GM21528 (cell line): ENCODE measurements at regions not wholly inside any gene's neighbourhood (a gene's known extent, or its start where the extent isn't known, plus 50 kb on each side); places are given as distances from the start of the nearest gene placed in this dataset.
A peak's percentile ranks its signal among the peaks of the same experiment; 100 is the strongest.
"Not testable (repeated sequence)": the region's sequence is repeated elsewhere in the genome, so short reads cannot be mapped to it uniquely, and the experiment has no call there.

Experiments
- ATAC-seq: cut with Tn5 transposase; IDR thresholded peaks from one replicate; pipeline ENCODE4 v1.9.1; 2021; ENCODE audit warnings: mild to moderate bottlenecking, moderate library complexity; ENCODE audit not compliant: unreplicated experiment, low FRiP score

GRCh38 chr18:24613896-24614640, 153.6 kb downstream of the HRH4 start:
- no peak for ATAC-seq

- no peak for ATAC-seq
Measured at GRCh38 chr18:24616653-24617052, 156.2 kb downstream of the HRH4 start.

GRCh38 chr18:24624421-24624820, 164.0 kb downstream of the HRH4 start:
- not testable (repeated sequence) for ATAC-seq

- no peak for ATAC-seq
Measured at GRCh38 chr18:24627644-24628315, 167.3 kb downstream of the HRH4 start.

GRCh38 chr18:24628326-24628725, 167.9 kb downstream of the HRH4 start:
- ATAC-seq: no peak

- no peak for ATAC-seq
Measured at GRCh38 chr18:24629921-24630320, 169.5 kb downstream of the HRH4 start.

- no peak for ATAC-seq
Measured at GRCh38 chr18:24630346-24630880, 170.0 kb downstream of the HRH4 start.

GRCh38 chr18:24631243-24632025, 171.0 kb downstream of the HRH4 start:
- ATAC-seq: no peak

GRCh38 chr18:24632158-24632988, 171.9 kb downstream of the HRH4 start:
- ATAC-seq: no peak

- ATAC-seq: no peak
Measured at GRCh38 chr18:24633121-24633520, 172.7 kb downstream of the HRH4 start.

GRCh38 chr18:24649571-24649970, 189.1 kb downstream of the HRH4 start:
- ATAC-seq: no peak

GRCh38 chr18:24651434-24651833, 191.0 kb downstream of the HRH4 start:
- no peak for ATAC-seq

- no peak for ATAC-seq
Measured at GRCh38 chr18:24656050-24656449, 195.6 kb downstream of the HRH4 start.

- no peak for ATAC-seq
Measured at GRCh38 chr18:24656551-24657443, 196.4 kb downstream of the HRH4 start.

GRCh38 chr18:24657444-24657842, 197.0 kb downstream of the HRH4 start:
- no peak for ATAC-seq

GRCh38 chr18:24658302-24658701, 197.9 kb downstream of the HRH4 start:
- ATAC-seq: no peak

- ATAC-seq: peak; percentile 84
Measured at GRCh38 chr18:24659827-24660720, 199.6 kb downstream of the HRH4 start.

- no peak for ATAC-seq
Measured at GRCh38 chr18:24660956-24661355, 200.5 kb downstream of the HRH4 start.
